NCI-H748 (cell line): ENCODE measurements at regions not wholly inside any gene's neighbourhood (a gene's known extent, or its start where the extent isn't known, plus 50 kb on each side); places are given as distances from the start of the nearest gene placed in this dataset.

Experiments used
- DNase-seq: peaks from one replicate; lab custom pipeline; 2025; ENCODE audit not compliant: unreplicated experiment; lab: John Stamatoyannopoulos, UW

- no peak for DNase-seq
These were observed 54.2 kb downstream of the S1PR1 start for GRCh38 chr1:101290922-101291561.

GRCh38 chr1:101291562-101292380, 55.0 kb downstream of the S1PR1 start:
- peak; percentile 44 for DNase-seq

- no peak for DNase-seq
These were observed 56.7 kb downstream of the S1PR1 start for GRCh38 chr1:101293461-101294051.

GRCh38 chr1:101295209-101295608, 58.4 kb downstream of the S1PR1 start:
- peak; percentile 20 for DNase-seq

GRCh38 chr1:101298663-101299062, 61.8 kb downstream of the S1PR1 start:
- no peak for DNase-seq

- no peak for DNase-seq
These were observed 62.3 kb downstream of the S1PR1 start for GRCh38 chr1:101299141-101299540.

GRCh38 chr1:101299710-101300109, 62.9 kb downstream of the S1PR1 start:
- DNase-seq = no peak

GRCh38 chr1:101300916-101301315, 64.1 kb downstream of the S1PR1 start:
- no peak for DNase-seq

- DNase-seq = peak; percentile 36
These were observed 64.7 kb downstream of the S1PR1 start for GRCh38 chr1:101301446-101302057.

GRCh38 chr1:101302831-101303511, 66.2 kb downstream of the S1PR1 start:
- no peak for DNase-seq

GRCh38 chr1:101307985-101308689, 71.3 kb downstream of the S1PR1 start:
- no peak for DNase-seq

- DNase-seq = peak; percentile 58
These were observed 72.1 kb downstream of the S1PR1 start for GRCh38 chr1:101308935-101309333.

GRCh38 chr1:101309334-101310311, 72.8 kb downstream of the S1PR1 start:
- DNase-seq = peak; percentile 79

- no peak for DNase-seq
These were observed 73.7 kb downstream of the S1PR1 start for GRCh38 chr1:101310506-101310905.

- no peak for DNase-seq
These were observed 74.5 kb downstream of the S1PR1 start for GRCh38 chr1:101311146-101311920.

GRCh38 chr1:101312147-101312546, 75.3 kb downstream of the S1PR1 start:
- DNase-seq = no peak

GRCh38 chr1:101313356-101313755, 76.5 kb downstream of the S1PR1 start:
- peak; percentile 87 for DNase-seq

- no peak for DNase-seq
These were observed 77.4 kb downstream of the S1PR1 start for GRCh38 chr1:101314244-101314643.

- peak; percentile 99 for DNase-seq
These were observed 79.4 kb downstream of the S1PR1 start for GRCh38 chr1:101316256-101316655.
